ENCODE measurements at regions not wholly inside any gene's neighbourhood (a gene's known extent, or its start where the extent isn't known, plus 50 kb on each side); places are given as distances from the start of the nearest gene placed in this dataset.

GRCh38 chr20:11387189-11387754, 530.4 kb upstream of the BTBD3 start:
- TF ChIP-seq MAFK (IDR thresholded peaks at IDR 0.05; ENCODE audit: low read depth, low read length), result peak; percentile 32; the same call in 1 of the 2 replicates
- no peak for TF ChIP-seq CTCF (conservative IDR thresholded peaks at IDR 0.05; ENCODE audit: low read depth, low read length)
- no peak for TF ChIP-seq POLR2A (IDR thresholded peaks at IDR 0.05; ENCODE audit: low read depth, low read length)
- no peak for TF ChIP-seq USF2 (IDR thresholded peaks at IDR 0.05; ENCODE audit: low read depth, low read length)
- TF ChIP-seq RAD21 (IDR thresholded peaks at IDR 0.05; ENCODE audit: low read length), result no peak
- TF ChIP-seq BHLHE40 (IDR thresholded peaks at IDR 0.05; ENCODE audit: low read depth, low read length), result peak; percentile 27; the same call in 1 of the 2 replicates
- TF ChIP-seq MXI1 (IDR thresholded peaks at IDR 0.05; ENCODE audit: borderline replicate concordance, low read depth, low read length), result no peak
- no peak for TF ChIP-seq SMC3 (IDR thresholded peaks at IDR 0.05; ENCODE audit: low read depth, low read length)
- TF ChIP-seq RFX5 (IDR thresholded peaks at IDR 0.05; ENCODE audit: low read depth, low read length), result no peak
